NCI-H187 (cell line): ENCODE measurements at regions not wholly inside any gene's neighbourhood (a gene's known extent, or its start where the extent isn't known, plus 50 kb on each side); places are given as distances from the start of the nearest gene placed in this dataset.

Source experiments
- DNase-seq, 2 experiments: peaks; one replicate each; lab custom pipeline; 2025; lab: John Stamatoyannopoulos, UW

GRCh38 chr5:124583469-124584350 lies 162.7 kb downstream of the ZNF608 start:
- DNase-seq, result peak in 1 of 2 experiments; percentile 42

GRCh38 chr5:124582561-124582840 lies 163.9 kb downstream of the ZNF608 start:
- DNase-seq, result no peak

GRCh38 chr5:124581738-124582560 lies 164.5 kb downstream of the ZNF608 start:
- no peak for DNase-seq

GRCh38 chr5:124580925-124581737 lies 165.3 kb downstream of the ZNF608 start:
- no peak for DNase-seq

- no peak for DNase-seq
Measured at GRCh38 chr5:124580512-124580911, 165.9 kb downstream of the ZNF608 start.

GRCh38 chr5:124576848-124577409 lies 169.5 kb downstream of the ZNF608 start:
- no peak for DNase-seq

GRCh38 chr5:124575725-124576124 lies 170.7 kb downstream of the ZNF608 start:
- no peak for DNase-seq

GRCh38 chr5:124574521-124575436 lies 171.7 kb downstream of the ZNF608 start:
- DNase-seq, result no peak

GRCh38 chr5:124572971-124573370 lies 173.5 kb downstream of the ZNF608 start:
- DNase-seq, result no peak

GRCh38 chr5:124570285-124571035 lies 176.0 kb downstream of the ZNF608 start:
- DNase-seq, result peak in 1 of 2 experiments; percentile 41

GRCh38 chr5:124566875-124567450 lies 179.5 kb downstream of the ZNF608 start:
- DNase-seq, result no peak

- no peak for DNase-seq
Measured at GRCh38 chr5:124561451-124561850, 185.0 kb downstream of the ZNF608 start.

GRCh38 chr5:124560370-124560769 lies 186.1 kb downstream of the ZNF608 start:
- no peak for DNase-seq

- DNase-seq, result no peak
Measured at GRCh38 chr5:124557761-124558160, 188.7 kb downstream of the ZNF608 start.

GRCh38 chr5:124554746-124555578 lies 191.5 kb downstream of the ZNF608 start:
- no peak for DNase-seq

GRCh38 chr5:124553911-124554310 lies 192.5 kb downstream of the ZNF608 start:
- DNase-seq, result no peak

- DNase-seq, result no peak
Measured at GRCh38 chr5:124552526-124552925, 193.9 kb downstream of the ZNF608 start.

GRCh38 chr5:124551939-124552279 lies 194.5 kb downstream of the ZNF608 start:
- no peak for DNase-seq

- DNase-seq, result no peak
Measured at GRCh38 chr5:124550731-124551130, 195.7 kb downstream of the ZNF608 start.
